RWPE1 (cell line): ENCODE measurements at regions not wholly inside any gene's neighbourhood (a gene's known extent, or its start where the extent isn't known, plus 50 kb on each side); places are given as distances from the start of the nearest gene placed in this dataset.
"Not testable (repeated sequence)": the region's sequence is repeated elsewhere in the genome, so short reads cannot be mapped to it uniquely, and the experiment has no call there.

Experiments
- CTCF ChIA-PET: fragments of 350-600 bp; sonication (Branson Sonifier 250); formaldehyde crosslinking; extraction: SDS; loops from one replicate; lab custom pipeline; 2021; lab: Yijun Ruan, JAX
- POLR2A ChIA-PET: fragments of 400-600 bp; formaldehyde crosslinking; extraction: SDS; loops from one replicate; lab custom pipeline; 2020; ENCODE audit warnings: antibody characterized with exemption; ENCODE audit not compliant: low non-redundant PET; lab: Yijun Ruan, JAX
- DNase-seq: peaks from one replicate; pipeline ENCODE4 v3.0.0; 2012; ENCODE audit warnings: low spot score
- H3K27ac ChIP-seq: fragments of 450-650 bp; 2 replicates; pipeline ENCODE4 v1.5.1; 2017
- CTCF ChIP-seq: fragments of 450-650 bp; conservative IDR thresholded peaks from 2 replicates; pipeline ENCODE4 v1.5.1; 2017; ENCODE audit warnings: low read depth, mild to moderate bottlenecking

- CTCF ChIA-PET: no interaction called here
- DNase-seq: no peak
- POLR2A ChIA-PET: no interaction called here
Observed at GRCh38 chr16:61419791-61420190, 616.4 kb downstream of the CDH8 start.

GRCh38 chr16:61418802-61419201, 617.4 kb downstream of the CDH8 start:
- DNase-seq, POLR2A ChIA-PET, CTCF ChIA-PET, H3K27ac ChIP-seq: not testable (repeated sequence)

More at GRCh38 chr16:61419791-61420190, 616.4 kb downstream of the CDH8 start:
- no peak for TF ChIP-seq CTCF
- H3K27ac ChIP-seq: no peak overlapping the region

GRCh38 chr16:61415126-61415525, 621.1 kb downstream of the CDH8 start:
- ChIA-PET CTCF (no interaction called here), POLR2A (no interaction called here)
- DNase-seq: no peak
- TF ChIP-seq CTCF: no peak
- H3K27ac ChIP-seq: no peak overlapping the region

- no peak for TF ChIP-seq CTCF
- ChIA-PET CTCF (interaction anchor here (0.7 kb wide), 1 partner anchor 12 kb away, joined by 4 read pairs; no protein-coding TSS in a partner anchor), POLR2A (no interaction called here)
- no peak for DNase-seq
- no peak overlapping the region for H3K27ac ChIP-seq
Observed at GRCh38 chr16:61413021-61413420, 623.2 kb downstream of the CDH8 start.

GRCh38 chr16:61412562-61412961, 623.7 kb downstream of the CDH8 start:
- H3K27ac ChIP-seq: no peak overlapping the region
- no peak for TF ChIP-seq CTCF
- CTCF ChIA-PET: interaction anchor here (0.7 kb wide), 1 partner anchor 12 kb away, joined by 4 read pairs; no protein-coding TSS in a partner anchor
- DNase-seq: no peak
- POLR2A ChIA-PET: no interaction called here

- ChIA-PET CTCF (no interaction called here), POLR2A (no interaction called here)
- no peak for DNase-seq
- no peak for TF ChIP-seq CTCF
- no peak overlapping the region for H3K27ac ChIP-seq
Observed at GRCh38 chr16:61409604-61410003, 626.6 kb downstream of the CDH8 start.

GRCh38 chr16:61403386-61403785, 632.9 kb downstream of the CDH8 start:
- ChIA-PET POLR2A (no interaction called here), CTCF (interaction anchor here (0.6 kb wide), 1 partner anchor 70 kb away, joined by 4 read pairs; no protein-coding TSS in a partner anchor)
- no peak overlapping the region for H3K27ac ChIP-seq
- no peak for TF ChIP-seq CTCF
- no peak for DNase-seq
